ENCODE measurements at regions not wholly inside any gene's neighbourhood (a gene's known extent, or its start where the extent isn't known, plus 50 kb on each side); places are given as distances from the start of the nearest gene placed in this dataset.

GRCh38 chr2:66382091-66382490 is 52.8 kb upstream of the MEIS1 start:
- in situ Hi-C loops (cut with HindIII; ENCODE audit: low sequenced_read_pairs) = no loop called here

GRCh38 chr2:66379473-66379872 is 55.5 kb upstream of the MEIS1 start:
- in situ Hi-C loops (cut with HindIII; ENCODE audit: low sequenced_read_pairs) = no loop called here

DNA sequence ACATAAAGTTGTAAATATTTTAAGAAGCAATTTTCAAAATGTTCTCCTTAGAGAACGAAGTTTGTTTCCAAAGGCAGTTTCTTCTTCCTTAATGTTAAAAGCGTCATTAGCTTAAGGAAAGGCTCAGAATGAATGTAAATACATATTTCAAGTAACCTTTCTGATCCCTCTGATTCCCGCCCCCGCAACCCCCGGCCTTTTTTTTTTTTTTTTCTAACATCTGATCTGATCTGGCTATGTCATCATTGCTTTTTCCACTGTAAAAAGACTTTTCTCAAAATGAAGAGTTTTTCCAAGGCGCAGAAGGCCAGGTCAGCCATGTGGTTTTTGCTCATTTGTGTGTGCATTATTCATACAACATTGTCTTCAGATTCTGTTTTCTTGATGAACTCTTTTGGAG is 57.1 kb upstream of the MEIS1 start:
- in situ Hi-C loops (cut with HindIII; ENCODE audit: low sequenced_read_pairs) = no loop called here

- in situ Hi-C loops (cut with HindIII; ENCODE audit: low sequenced_read_pairs) = no loop called here
These were observed 64.1 kb upstream of the MEIS1 start for GRCh38 chr2:66370824-66371223.

DNA sequence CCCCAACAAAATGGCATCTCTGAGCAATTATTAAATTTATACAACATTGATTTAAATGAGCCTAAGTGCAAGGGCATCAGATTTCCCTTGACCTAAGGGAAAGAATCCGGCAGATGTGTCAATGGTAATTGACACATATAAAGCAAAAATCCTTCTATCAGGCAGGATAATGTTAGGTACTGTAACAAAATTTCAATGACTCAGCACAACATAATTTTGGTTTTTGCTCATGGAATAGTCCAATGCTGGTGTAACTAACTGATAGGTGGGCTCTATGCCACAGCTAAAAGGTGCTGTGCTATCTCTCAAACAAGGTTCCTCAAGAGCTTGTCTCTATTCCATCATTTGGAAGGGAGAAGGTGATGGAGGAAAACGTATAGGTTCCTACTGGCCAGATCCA is 68.3 kb upstream of the MEIS1 start:
- in situ Hi-C loops (cut with HindIII; ENCODE audit: low sequenced_read_pairs) = no loop called here

DNA sequence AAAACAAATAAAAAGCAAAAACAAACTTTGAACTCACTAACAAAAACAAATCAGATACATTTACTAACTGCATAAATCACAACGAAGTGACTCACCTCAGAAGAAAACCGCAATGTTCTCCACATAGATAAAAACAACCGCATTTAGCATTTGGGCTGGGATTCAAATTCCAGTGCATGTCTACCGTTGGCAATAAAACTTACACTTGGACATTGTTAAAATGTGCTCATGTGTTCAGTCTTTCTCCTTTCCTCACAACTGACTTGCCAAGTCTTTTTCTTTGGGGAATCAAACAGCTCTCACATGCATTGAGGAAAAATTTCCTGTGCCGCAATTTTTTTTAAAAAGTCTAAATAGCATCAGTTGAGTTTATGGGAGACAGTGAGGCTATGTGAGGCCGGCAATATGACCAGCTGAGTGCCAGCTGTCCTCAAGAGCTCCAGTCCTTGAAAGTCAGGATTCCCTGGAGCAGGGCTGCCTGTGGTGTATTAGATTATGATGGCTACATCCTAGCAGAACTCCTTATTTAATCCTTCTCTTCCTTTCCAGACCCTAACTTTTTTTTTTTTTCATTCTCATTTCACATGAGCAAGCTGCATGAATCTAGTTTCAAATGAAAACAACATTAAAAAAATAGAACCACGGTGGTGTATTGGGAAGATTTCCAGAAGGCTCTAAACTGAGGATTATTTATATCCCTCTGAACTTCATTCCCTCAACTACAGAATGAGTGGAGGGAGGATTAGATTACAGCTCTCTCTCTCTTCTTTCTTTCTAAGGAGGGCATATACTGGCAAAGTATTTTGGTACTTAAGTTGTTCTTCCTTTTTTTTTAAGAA is 70.2 kb upstream of the MEIS1 start:
- in situ Hi-C loops (cut with HindIII; ENCODE audit: low sequenced_read_pairs) = no loop called here

- in situ Hi-C loops (cut with HindIII; ENCODE audit: low sequenced_read_pairs) = no loop called here
These were observed 72.2 kb upstream of the MEIS1 start for GRCh38 chr2:66362701-66363100.

DNA sequence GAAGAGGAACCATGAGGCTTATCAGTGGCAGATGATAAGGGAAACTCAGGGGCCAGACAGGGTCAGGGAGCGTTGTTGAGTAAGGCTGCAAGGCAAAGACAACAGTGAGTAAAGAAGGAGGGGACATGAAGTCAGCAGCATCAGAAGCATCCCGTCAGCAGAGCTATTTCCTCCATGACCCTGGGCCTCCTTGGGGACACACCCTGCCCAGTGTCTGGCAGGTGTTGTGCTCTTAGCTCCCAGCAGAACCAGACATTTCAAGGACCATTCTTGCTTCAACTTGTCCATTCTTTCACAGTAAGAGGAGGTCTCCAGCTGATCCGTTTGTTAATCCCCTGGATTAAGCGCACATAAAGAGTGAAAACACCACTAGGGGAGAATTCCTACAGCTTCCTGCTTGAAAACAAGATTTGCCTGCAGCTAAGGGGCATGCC is 88.7 kb upstream of the MEIS1 start:
- in situ Hi-C loops (cut with HindIII; ENCODE audit: low sequenced_read_pairs) = no loop called here

DNA sequence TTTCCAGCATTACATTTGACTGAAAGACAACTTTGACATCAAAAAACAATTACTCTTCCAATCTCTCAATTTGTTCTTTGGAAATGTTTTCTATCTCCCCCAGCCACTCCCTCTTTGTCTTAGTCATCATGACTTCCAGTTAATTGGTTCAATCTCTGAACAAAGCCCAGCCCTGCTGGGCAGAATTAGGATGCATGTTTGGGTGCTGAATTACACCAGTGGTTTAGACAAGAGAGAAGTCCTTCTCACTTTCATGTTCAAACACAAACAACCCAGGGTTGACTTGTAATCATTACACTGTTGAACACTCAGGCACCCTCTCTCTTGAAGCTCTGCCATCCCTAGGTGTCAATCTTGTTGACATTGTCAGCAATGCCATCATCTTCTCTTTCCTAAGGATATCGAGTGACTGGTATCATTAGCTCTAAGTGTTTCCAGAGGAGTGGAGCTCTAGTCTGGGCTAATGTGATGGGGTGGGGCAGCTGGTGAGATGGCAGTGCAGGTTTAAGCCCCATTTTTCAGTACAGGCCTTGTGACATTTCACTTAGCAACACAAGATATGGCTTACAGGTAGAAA is 90.8 kb upstream of the MEIS1 start:
- in situ Hi-C loops (cut with HindIII; ENCODE audit: low sequenced_read_pairs) = no loop called here

DNA sequence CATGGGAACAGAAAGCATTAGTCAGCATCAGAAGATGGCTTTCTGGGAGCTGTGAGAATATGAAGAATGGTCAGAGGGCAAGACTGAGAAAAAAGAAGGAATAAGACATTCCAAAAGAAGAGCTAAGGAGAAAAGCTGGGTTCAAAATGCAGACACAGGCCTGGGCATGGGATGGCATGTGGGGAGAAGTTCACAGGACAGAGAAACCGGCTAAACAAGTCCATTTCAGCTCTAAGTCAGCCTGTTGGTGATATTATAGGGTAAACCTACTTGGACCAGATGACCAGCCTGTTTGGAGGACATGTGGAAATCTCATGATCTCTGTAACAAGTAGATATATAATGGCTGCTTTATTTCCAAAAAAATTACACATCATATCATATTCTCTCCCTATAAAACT is 91.7 kb upstream of the MEIS1 start:
- in situ Hi-C loops (cut with HindIII; ENCODE audit: low sequenced_read_pairs) = no loop called here

DNA sequence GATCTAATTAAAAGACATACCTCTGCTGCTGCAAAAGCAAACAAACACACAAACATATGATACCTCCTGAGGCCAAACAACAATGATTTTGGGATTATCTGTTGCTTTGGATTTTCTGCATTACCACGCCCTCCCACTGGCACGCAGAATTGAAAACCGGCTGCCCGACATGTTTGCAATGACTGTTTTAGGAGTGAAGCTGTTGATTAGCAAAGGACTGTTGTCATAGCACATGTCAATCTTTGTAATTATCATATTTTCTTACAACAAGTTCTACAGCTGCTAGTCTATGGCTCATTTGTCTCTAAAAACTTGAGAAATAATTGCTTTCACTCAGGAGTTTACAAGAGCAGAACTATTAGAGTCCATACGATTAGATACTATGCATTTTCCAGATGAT is 94.4 kb upstream of the MEIS1 start:
- in situ Hi-C loops (cut with HindIII; ENCODE audit: low sequenced_read_pairs) = no loop called here

DNA sequence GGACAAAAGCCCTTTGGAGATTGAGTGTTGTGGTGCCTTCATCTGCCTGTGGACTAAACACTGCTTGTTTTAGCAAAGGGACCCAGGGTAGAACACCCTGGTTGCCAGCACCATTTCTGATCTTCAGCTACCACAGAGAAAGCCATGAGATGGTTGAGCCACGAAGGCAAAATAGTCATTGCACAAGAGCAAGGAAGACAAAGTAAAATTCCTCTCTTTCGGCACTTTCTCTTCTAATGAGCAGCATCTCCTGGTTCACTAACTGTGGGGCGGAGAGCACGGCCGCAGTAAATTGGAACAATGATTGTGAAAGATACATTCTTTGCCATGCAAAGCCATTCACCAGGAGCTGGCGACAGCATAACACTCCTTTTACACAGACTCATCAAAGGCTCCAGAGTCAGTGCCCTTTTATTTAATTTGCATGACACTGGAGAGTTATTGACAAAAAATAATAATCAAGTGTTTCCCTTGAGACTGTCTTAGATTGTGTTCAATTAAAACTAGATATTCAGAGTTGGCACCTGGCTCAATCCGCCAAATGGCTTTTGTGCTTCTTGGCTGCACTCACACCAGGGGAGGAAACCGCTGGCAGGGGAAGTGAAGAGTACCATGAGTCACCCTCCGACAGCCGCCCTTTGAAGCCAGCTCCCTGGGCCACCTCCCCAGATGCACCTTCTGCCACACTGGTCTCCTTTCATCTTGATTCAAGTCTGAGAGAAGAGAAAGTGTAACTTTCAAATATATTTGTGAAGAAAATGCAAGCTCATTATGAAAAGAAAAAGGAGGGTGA is 100.5 kb upstream of the MEIS1 start:
- in situ Hi-C loops (cut with HindIII; ENCODE audit: low sequenced_read_pairs) = no loop called here

DNA sequence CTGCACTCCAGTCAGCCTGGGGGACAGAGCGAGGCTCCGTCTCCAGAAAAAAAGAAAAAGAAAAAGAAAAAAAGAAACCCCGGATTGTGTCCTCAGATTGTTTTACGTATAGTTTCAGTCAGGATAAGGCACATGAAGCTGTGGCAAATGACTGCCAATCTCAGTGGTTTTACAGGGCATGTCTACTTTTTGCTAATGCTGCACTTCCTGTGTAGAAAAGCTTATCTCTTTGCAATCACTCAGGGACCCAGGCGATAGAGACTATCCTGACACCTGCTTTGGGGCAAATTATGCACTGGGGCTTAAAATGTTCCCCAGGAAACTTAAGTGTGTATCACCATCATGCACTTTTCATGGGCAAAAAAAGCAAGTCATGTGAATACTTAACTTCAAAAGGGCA is 103.7 kb upstream of the MEIS1 start:
- in situ Hi-C loops (cut with HindIII; ENCODE audit: low sequenced_read_pairs) = no loop called here

DNA sequence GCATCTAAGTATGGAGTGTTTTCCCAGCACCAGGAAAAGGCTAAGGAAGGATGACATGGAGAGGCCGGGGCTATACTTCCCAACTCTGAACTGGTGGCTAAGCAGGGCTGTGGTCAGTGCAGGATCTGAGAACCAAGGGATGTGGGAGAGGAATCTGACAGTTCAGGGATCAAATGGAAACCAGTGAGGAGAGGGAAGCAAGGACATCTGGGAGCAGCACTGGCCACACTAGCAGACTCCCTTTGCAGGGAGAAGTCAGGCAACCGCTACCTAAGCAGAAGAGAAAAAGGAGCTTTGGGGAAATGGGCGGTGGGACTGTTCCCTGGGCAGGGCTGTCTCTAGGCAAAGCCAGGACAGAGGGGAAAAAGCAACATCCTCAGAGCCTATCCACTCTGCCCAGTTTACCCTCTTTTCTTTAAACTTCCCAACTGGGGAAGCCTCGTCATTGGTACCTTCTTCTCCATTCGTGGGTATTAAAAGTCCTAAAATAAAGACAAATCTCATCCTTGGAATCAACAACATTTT is 105.8 kb upstream of the MEIS1 start:
- in situ Hi-C loops (cut with HindIII; ENCODE audit: low sequenced_read_pairs) = no loop called here

- in situ Hi-C loops (cut with HindIII; ENCODE audit: low sequenced_read_pairs) = no loop called here
These were observed 107.7 kb upstream of the MEIS1 start for GRCh38 chr2:66327066-66327740.

DNA sequence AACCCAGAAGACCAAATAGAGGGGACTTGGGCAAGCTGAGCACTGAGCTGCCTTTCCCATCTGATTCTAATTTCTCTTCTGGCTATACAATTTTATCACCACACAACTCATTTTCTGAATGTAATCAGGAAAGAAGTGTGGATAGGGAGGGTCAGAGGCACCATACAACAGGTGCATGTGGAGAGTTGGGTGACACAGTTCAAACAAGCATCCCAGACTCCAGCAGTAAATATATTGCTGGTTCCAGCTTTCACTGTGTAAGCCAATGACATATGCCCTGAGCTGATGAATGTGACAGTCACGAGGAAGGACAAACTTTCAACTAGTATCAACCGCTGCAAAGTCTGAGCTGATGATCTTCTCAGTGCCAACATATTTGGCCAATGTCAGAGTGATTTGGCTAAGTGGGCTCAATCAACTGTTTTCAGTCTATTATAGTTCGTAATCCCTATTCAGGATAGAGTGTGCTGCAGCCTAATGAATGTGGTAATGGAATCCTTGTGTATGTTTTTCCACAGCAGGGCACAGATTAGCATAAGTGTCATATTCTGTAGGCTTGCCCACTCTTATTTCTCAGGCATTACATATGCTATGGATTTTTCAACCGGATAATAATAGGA is 109.9 kb upstream of the MEIS1 start:
- in situ Hi-C loops (cut with HindIII; ENCODE audit: low sequenced_read_pairs) = no loop called here

DNA sequence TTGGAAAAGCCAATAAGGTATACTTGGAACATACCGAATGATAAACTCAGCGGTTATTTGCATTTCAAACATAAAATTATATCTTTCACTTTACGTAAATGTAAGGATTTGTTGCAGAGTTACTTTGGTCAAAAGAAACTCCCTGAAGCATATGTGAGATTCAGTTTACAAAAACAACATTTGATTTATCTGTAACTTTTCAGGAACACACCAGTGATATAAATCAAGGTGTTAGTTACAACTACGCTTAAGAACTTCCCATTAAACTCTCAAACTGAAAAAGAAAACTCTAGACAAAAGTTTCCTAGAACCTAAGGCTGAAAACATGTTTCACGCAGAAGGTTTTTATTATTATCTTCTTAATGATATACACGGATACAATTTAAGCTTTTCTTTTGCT is 110.6 kb upstream of the MEIS1 start:
- in situ Hi-C loops (cut with HindIII; ENCODE audit: low sequenced_read_pairs) = no loop called here

- in situ Hi-C loops (cut with HindIII; ENCODE audit: low sequenced_read_pairs) = no loop called here
These were observed 111.5 kb upstream of the MEIS1 start for GRCh38 chr2:66323406-66323805.

- in situ Hi-C loops (cut with HindIII; ENCODE audit: low sequenced_read_pairs) = no loop called here
These were observed 112.2 kb upstream of the MEIS1 start for GRCh38 chr2:66322506-66323260.

DNA sequence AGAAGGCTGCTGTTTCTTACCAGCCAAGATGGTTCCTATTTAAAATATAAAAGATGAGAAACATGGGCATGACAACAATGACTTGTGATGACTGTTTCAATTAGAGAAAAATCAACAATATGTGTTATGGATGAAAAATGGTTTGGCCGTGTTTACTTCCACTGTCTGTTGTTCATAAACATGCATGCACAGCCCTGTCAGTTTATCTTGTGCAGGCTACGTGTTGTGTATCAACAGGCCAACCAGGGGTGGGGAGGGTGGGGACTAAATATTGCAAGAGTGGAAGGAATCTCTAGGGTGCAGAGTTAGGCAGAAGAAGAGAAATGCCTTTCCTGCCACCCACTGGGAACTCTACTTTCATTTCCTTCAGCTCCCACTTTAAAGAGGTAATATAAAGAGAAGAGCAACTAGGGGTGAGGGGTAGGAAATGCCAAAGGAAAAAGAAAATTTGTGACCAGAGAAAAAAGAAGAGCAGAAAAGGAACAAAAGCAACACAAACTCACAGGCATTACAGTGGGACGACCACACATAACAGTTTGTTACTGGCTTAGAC is 116.8 kb upstream of the MEIS1 start:
- in situ Hi-C loops (cut with HindIII; ENCODE audit: low sequenced_read_pairs) = no loop called here

Measured in DLD1 (cell line).